GM19023 (cell line): ENCODE measurements at regions not wholly inside any gene's neighbourhood (a gene's known extent, or its start where the extent isn't known, plus 50 kb on each side); places are given as distances from the start of the nearest gene placed in this dataset.

Experiments
- ATAC-seq: cut with Tn5 transposase; IDR thresholded peaks from one replicate; pipeline ENCODE4 v1.9.1; 2021; ENCODE audit warnings: mild to moderate bottlenecking, moderate library complexity; ENCODE audit not compliant: unreplicated experiment

DNA sequence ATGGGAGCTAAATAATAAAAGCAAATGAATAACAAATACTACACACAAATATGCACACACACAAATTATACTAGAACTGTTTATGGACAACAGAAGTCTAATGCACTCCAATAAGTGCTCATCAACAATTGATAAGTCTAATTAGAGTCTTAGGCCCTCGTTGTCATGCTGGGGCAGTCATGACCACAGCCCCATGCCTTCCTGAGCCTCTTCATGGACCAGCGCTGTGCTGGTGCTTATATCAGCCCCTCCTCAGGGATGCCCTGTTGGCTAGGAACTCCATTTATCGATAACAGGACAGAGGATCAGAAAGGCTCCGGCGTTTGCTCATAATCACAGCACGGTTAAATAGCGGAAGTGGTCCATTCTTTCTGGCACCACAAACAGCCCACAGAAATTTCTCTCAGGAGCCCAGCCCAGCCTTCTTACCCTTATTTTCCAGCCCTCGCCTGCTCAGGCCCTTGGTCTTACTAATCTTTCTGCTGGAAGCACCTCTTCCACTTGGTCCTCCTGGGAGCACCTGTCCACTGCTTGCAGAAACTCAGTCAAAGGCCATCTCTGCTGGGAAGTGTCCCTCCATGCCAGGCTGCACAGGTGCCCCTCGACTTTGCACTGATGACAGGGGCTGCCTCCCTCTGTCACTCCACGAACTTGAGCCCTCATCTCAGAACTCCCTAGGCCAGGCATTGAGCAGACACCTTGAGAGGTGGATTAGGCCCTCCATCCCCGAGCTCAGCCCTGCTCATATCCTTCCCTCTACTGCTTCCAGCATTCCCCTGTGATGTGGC lies 500.2 kb upstream of the HS6ST1 start:
- no peak for ATAC-seq

DNA sequence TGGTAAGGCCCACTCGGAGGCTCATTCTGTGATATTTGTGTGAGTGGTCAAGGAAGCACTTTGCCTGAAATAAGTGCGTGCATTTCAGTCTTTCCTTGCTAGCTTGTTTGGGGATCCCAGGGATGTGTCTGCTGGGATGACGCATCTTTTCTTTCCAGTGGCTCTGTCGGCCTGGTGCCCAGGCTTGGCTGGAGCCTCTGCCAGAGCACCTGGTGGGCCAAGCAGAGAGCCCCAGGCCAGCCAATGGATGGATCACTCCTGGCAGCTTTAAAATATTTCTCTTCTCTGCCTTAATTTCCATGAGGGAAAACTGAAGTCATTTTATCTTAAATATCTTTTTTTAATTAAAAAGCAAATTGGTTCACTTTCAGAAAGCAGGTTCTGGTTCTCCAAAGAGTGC lies 501.8 kb upstream of the HS6ST1 start:
- no peak for ATAC-seq

DNA sequence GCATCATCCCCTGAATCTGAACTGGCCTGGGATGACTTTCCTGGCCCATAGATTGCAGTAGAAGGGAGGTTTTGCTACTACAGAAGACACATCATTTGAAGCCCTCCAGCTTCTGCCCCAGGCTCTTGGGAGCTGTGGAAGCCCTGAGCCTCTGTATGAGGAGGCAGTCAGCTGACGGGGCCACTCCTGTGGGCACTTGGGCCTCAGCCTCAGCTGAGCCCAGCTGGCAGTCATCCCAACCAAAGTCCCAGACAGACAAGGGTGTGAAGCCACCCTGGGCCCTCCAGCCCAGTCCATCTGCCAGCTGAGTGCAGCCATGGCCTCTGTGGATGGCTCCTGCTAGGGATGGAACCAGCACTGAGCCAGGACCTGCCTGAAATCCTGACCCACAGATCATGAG lies 502.3 kb upstream of the HS6ST1 start:
- no peak for ATAC-seq

DNA sequence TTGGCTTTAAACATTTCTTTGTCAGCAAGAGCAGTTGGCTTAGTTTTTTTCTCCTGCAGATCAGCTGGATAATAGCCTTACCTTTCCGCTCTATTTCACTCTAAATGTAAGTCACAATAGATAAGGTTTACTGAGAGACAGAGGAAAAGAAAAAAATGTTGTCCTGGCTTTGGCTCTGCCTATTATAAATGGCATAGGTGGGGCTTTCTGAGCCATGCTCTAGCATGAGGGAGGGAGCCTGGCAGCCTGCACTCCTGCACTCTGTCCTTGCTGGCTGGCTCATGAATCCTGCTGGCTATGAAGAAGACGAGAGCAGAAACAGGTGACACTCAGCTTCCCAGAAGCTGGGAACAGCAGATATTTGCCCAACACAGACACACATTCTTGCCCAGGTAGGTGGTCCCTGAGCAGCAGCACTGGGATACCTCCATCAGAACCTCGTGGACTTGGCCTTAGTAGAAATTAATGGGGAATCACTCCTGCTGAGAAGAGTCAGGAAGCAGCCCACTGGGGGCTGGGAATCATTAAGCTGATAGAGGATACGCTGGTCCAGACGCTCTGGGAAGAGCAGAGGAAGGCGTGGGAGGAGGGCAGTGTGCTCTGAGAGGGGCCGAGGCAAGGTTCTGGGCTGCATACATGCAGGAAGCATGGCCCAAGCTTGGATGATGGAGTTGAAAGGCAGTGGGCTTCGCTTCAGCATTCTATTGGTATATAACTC lies 514.4 kb upstream of the HS6ST1 start:
- no peak for ATAC-seq

DNA sequence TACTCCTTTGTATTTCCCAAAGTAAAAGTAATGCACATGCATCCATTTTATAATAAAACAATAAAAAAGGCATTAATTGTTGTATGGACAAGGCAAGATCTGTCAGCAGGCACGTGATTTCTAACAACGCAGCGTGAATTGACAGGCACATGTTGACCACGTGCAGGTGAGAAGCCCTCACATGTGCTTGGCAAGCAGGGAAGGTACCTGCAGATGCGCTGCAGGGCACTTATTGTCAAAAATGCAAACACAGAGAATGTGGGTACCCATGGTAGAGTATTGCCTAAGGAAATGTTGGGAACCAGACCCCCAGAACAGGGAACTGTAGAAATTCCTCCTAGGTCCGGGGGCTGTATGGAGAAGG lies 515.0 kb upstream of the HS6ST1 start:
- no peak for ATAC-seq

DNA sequence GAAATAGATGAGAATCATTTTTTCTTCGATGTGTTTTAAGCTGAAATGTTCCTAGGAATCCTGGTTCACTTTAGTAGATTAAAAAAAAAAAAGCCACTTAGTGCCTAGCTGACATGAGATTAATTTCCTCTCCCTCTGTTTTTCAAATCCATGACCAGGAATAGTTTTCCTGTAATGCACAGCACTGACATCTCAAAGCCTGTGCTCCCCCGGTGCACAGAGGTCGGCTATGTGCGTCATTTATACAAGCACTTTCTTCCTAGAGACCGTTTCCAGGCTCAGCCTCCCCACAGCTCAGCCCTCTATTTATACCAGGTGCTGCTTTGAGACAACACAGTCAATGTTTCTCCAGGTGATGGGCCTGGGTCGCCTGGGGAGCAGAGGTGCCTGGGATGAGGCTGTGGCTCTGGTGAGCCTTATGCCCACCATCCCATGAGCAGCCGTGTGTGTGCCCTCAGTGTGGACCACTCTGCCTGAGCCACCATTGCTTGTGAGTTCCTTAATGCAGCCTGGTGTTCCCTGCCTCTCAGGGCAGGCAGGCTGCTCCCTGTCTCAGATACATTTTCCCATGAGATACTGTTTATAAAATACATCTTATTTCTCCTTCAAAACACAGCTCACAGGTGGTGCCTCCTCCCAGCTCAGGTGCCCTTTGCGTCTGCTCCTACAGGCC lies 515.7 kb upstream of the HS6ST1 start:
- ATAC-seq: no peak

DNA sequence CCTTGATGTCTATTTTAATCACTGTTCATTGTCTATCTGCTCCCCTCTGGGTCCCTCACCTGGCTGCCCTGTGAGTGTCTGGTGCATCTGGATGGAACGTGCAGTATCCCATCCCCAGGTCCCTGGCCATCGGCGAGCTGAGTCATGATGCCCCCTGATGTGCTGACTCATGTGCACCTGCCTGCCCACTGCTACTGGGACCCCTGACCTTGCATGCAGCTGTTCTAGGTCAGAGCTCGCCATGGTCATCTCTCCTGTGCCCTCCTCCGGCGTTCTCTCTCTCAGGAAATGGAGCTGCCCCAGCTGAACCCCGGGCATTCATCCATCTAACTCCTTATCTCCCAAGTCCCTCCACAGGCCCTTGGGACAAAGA lies 516.2 kb upstream of the HS6ST1 start:
- no peak for ATAC-seq

DNA sequence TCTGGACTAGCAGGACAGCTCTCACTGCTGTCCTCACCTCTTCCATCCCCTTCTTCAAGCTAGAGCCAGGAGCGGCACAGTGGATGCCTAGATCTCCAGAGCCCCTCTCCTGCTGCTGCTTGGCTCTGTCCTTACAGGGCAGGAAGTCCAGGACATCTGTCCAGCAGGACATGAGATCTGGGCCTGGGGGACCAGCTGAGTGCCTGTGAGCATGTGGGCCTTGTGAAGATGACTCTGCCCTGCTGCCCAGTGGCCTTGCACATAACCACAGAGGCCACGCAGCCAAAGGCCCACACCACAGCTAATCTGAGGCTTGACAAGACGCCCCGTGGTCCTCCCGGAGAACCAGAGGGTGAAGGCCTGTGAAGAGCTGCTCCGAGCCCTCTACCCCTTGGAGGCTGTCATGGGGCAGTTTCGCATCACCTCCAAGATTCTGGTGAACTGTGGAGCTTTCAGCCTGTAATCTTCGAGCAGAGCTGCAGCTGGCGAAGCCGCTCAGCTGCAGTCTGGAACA lies 516.7 kb upstream of the HS6ST1 start:
- ATAC-seq: no peak

DNA sequence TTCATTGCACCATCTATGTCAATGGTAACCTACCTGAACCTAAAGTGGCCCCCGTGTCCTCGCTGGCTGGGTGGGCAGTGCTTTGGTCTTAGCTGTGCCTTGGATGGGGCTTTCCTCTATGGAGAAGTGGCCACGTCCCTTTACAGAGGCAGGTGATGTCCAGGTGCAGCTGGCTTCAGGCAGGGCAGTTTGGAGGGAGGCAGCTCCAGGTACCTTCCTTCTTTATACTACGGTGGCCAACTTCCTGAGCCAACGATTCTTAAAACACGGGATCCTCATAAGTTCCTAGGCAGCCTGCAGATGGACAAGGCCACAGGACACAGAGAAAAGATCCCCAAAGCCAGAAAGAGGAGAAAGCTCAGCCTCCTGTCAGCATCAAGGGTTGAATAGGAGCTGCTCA lies 517.3 kb upstream of the HS6ST1 start:
- no peak for ATAC-seq

DNA sequence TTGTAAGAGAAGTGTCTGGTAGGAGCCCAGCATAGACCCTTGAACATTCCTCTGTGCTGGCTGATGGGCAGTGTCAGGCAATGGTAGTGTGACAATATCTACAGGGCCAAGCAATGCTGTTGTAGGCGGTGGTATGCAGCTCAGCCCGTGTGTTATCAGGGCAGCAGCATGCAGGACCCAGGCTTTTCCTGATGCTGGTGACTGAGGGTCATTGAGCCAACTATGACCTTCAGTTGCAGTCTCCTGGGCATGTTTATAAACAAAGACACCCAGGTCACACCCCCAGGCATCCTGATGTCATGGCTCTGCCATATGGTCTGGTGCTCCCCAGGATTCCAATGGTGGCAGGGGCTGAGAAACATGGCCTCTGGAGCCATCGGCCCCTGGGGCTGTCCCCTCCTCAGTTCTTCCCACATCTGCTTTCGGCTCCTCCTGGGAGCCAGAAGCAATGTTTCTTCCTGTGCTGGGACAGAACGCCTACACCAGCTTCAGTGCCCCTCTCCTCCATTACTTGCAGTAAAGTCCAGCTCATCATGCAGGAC lies 518.0 kb upstream of the HS6ST1 start:
- ATAC-seq: no peak

DNA sequence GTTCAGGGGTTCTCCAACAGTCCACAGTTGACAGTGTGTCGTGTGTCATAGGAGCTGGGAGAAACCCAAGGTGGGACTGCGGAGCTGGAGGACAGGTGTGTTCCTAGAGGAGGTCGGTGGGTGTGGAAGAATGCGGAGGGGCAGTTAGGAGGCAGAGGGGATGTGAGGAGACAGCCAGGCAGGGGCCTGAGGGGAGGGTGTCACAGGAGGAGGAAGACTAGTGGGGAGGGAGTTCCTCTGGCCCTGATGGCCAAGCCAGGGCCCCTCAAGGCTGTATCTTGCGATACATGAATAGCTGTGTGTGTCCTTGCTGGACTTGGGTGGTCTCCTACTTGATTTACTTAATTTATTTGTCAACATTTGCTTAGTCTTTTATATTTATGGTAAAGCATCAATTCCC lies 519.6 kb upstream of the HS6ST1 start:
- ATAC-seq: no peak

DNA sequence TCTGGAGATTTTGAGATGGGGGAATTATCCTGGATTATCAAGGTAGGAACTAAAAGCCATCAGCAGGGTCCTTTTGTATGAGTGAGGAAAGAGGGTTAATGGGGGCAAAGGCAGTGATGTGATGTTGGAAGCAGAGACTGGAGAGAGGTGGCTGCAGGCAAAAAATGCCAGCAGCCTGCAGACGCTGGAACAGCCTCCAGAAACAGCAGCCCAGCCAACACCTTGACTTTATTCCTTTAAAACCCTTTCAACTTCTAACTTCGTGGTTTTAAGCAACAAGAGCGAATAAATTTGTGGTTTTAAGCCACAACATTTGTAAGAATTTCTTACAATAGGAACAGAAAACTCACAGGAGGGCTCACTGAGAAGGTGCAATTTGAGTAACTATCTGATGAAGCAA lies 523.1 kb upstream of the HS6ST1 start:
- ATAC-seq: no peak

DNA sequence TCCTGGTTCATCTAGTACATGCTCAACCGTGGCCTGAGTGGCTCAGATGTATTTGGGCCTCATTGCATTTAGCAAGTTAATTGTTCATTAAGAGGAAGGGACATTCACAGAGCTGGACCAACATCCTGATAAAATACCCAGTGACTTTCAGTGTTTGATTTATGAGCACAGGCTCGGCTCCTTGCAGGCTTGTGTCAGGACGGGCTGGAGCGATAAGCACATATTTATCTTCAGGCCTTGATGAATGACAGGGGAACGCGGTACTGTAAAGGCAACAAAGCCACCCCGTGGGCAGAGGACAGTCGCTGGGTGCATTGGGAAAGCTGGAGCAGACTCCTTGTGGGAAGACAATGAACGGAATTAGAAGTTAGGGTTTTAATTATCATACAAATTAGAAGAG lies 548.6 kb upstream of the HS6ST1 start:
- ATAC-seq: no peak

DNA sequence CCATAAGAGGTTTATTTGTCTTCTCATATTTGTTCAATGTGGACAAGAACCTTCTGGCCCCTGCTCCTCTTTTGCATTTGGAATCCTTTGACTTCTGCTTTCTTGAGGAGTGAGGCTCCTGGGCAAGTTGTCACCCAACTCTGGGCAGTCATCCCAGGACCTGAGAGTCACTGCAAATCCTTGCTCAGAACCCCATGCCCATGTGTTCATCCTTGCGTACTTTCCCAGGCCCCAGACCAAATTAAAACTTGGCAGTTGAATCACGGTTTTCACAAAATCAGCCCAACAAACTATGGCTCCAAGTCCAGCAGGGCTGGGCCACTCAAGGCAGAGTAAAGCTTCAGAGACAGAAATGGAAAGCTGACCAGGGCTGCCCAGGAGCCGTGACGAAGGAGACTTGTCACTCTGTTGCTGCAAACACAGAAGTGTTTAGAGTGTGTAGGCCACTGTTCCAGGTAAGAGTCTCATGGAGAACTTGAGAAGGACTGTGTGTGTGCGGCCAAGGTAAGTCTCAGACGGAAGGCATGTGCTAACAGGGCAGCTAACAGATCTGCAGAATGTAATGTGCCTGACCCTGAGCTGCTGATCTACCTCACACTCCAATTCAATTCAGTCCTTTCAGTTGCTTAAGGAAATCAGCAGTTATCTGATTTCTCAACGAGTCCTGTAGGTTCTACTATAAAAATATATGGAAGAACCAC lies 549.4 kb upstream of the HS6ST1 start:
- no peak for ATAC-seq

DNA sequence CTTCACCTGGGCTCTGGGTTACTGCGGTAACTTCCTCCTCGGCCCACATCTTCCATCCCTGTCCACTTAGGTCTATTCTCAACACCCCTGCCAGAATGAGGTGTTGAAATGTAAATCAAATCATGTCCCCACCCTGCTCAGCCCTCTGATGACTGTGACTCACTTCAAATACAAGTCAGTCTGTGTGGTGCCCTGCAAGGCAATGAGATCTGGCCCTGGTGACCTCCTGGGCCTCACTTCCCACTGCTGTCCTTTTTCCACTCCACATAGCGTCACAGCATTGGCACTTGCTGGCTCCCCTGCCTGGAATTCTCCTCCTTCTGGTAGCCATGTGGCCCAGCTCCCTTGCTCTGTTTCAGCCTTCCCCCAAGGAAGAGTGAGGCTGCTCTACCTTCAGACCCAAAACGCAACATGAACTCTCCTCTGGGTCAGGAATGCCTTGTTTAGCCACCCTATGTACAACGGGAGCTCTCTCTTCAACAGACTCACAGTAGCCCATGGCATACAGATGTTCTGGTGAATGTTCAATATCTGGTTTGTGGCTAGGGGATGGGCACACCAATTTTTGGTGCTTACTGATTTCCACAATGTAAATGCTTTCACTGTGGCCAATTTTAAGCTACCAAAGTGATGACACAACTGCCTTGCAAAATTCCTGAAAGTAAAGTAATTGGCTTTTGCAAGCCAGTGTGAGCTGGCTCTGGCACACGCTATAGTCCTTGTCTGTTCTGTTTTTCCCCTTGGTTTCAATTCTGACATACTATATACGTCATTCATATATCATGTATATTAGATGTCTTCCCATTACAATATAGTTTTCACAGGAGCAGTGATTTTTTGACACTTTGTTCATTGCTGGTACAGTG lies 550.3 kb upstream of the HS6ST1 start:
- no peak for ATAC-seq

DNA sequence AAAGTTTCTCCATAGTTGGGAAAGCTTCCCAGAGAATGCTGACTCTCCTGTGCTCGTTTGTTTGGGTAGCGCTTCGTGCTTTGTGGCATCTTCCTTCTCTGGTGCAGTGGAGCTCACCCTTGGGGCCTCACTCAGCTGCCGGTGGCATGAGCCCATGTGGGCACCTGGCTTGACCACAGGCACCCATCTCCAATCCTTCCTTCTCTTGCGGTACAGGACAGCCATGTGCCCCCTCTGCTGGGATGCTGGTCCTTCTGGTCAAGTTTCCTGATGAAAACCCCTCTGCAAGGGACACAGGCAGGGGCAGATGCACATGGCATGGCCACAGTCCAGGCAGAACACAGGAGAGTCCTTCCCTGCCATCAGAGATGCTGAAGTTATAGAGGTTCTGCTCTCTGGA lies 555.9 kb upstream of the HS6ST1 start:
- ATAC-seq: no peak

DNA sequence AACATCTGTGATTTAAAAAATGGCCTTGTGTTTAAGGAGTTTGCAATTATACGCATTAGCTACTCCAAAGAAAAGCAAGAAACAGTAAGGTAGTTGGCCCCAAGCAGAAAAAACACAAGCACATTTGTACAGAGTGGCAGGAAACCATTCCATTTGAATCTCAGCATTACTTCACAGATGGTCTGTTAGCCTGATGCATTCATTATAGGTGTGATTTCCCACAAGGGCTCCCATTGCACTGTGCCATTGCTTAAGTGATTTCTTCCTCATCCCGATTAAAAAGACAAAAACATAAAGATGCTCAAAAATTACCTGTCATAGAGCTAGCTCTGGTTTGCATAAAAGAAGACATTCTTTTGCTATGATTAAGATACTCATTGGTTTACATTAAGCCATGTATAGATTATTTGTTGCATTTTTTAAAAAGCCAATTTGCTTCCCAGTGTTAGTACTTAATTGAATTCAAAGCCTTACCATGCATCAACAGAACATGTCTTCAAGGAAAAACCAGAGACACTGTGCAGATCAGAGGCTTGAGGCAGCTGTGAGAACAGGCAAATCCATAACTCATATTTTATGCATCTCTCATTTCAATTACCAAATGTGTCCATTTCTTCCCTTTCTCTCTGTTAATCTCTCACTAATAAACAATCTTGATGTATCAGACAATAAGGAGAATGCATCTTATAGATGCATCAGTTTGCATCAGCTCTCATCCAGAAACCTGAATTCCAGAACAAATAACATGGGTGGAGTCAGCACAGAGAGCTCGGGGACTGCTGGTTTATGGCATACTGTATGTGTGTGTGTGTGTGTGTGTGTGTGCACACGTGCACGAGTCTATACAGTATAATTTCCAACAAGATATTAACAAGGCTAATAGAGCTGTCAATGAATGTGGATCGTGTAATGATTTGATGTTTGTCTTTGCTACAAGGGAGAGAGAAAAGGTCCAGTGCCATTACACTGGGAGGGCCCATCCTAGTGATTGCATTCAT lies 558.6 kb upstream of the HS6ST1 start:
- ATAC-seq: no peak

DNA sequence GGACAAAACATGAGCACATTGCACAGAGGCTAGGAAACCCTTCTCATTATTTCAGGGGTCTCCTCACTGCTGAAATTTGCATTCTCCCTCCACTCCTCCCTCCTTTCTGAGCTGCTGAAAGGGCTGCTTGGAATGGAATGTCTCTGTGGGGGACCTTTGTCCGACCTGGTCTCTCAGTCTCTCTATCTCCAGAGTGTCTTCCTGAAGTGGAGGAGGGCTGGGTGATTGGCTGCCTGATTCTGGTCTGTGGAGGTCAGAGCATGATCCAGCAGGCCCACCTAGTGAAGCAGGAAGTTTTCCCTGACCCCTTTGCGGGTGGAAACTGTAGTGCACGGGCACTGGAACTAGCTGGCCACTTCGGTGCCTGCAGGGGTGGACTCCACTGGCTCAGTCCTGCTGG lies 560.5 kb upstream of the HS6ST1 start:
- no peak for ATAC-seq

DNA sequence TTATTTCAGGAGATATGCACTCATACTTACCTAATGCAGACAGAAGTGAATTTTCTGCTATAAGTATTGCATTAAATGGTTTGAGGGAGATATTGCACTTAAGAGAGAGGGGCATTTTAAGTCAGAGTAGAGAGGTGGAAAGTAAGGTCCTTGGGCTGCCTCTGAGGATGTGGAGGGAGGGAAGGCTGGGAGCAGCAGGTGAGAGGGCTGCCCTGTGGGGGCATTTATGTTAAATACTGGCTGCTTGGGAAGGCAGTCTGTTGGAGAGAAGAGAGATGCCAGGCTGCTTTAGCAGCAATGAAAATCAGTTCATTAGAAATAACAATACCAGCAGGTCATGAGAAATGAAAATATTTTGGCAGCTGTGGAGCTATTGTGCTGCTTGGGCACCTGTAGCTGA lies 576.2 kb upstream of the HS6ST1 start:
- no peak for ATAC-seq
